GM12891 (cell line): ENCODE measurements at regions not wholly inside any gene's neighbourhood (a gene's known extent, or its start where the extent isn't known, plus 50 kb on each side); places are given as distances from the start of the nearest gene placed in this dataset.

ENCODE experiments used
- DNase-seq: peaks from one replicate; pipeline ENCODE4 v3.0.0; 2011; ENCODE audit warnings: low spot score; ENCODE audit not compliant: insufficient read length
- FAIRE-seq: peaks from 2 replicates; lab custom pipeline; 2011; peaks lifted over from hg19 to GRCh38; lab: Jason Lieb, UNC
- PAX5 ChIP-seq: IDR thresholded peaks from 2 replicates; pipeline ENCODE4 v1.6.1; 2011; ENCODE audit warnings: low read length, moderate library complexity, mild to moderate bottlenecking; ENCODE audit not compliant: insufficient read depth, severe bottlenecking
- POLR2A ChIP-seq: IDR thresholded peaks from 2 replicates; pipeline ENCODE4 v1.6.1; 2011; ENCODE audit warnings: low read depth, low read length, control low read depth
- POLR2AphosphoS5 ChIP-seq: IDR thresholded peaks from 2 replicates; pipeline ENCODE4 v1.6.1; 2011; ENCODE audit warnings: low read depth, low read length, control low read depth
- POU2F2 ChIP-seq: IDR thresholded peaks from 2 replicates; pipeline ENCODE4 v1.6.1; 2011; ENCODE audit warnings: low read depth, mild to moderate bottlenecking, control low read depth, low read length, moderate library complexity
- SPI1 ChIP-seq: IDR thresholded peaks from 2 replicates; pipeline ENCODE4 v1.6.1; 2011; ENCODE audit warnings: low read depth, low read length, control low read depth
- TAF1 ChIP-seq: IDR thresholded peaks from 2 replicates; pipeline ENCODE4 v1.6.1; 2011; ENCODE audit warnings: low read depth, low read length, control low read depth

- TF ChIP-seq POU2F2 (no peak), TAF1 (no peak), PAX5 (no peak), SPI1 (no peak), POLR2A (no peak), POLR2AphosphoS5 (no peak)
- FAIRE-seq (no peak), DNase-seq (no peak)
These were observed 268.8 kb downstream of the MID1IP1 start for GRCh38 chrX:39070009-39070408.

DNA sequence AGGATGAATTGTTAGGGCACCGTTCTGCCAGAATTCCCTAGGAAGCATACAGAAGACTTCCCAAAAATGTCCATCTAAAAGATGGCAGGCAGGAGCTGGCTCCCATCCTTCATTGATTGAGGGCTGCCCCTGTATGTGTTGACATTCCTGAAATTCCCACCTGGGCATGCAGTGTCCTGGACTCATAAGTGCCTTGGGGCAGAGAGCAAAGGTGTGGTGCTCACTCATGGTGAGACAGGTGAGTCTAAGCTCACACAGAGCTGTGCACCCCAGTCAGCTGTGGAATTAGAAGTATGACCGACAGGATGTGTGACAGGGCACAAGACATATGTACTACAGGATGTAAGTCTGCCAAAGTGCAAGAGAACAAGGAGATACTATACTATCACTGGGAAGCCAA lies 271.9 kb downstream of the MID1IP1 start:
- FAIRE-seq, result no peak
- no peak for DNase-seq

GRCh38 chrX:39096599-39096998 lies 295.3 kb downstream of the MID1IP1 start:
- TF ChIP-seq PAX5 (no peak), POU2F2 (no peak), TAF1 (no peak), POLR2A (no peak), POLR2AphosphoS5 (no peak), SPI1 (no peak)
- no peak for DNase-seq
- no peak for FAIRE-seq

More for the DNA sequence above, 271.9 kb downstream of the MID1IP1 start:
- TF ChIP-seq PAX5 (no peak), TAF1 (no peak), POLR2AphosphoS5 (no peak), SPI1 (no peak), POLR2A (no peak), POU2F2 (no peak)

- FAIRE-seq (no peak), DNase-seq (no peak)
- no peak for TF ChIP-seq TAF1
- no peak for TF ChIP-seq POLR2A
- TF ChIP-seq POLR2AphosphoS5, result no peak
- TF ChIP-seq SPI1, result no peak
- no peak for TF ChIP-seq POU2F2
- no peak for TF ChIP-seq PAX5
These were observed 303.5 kb downstream of the MID1IP1 start for GRCh38 chrX:39104745-39105144.

DNA sequence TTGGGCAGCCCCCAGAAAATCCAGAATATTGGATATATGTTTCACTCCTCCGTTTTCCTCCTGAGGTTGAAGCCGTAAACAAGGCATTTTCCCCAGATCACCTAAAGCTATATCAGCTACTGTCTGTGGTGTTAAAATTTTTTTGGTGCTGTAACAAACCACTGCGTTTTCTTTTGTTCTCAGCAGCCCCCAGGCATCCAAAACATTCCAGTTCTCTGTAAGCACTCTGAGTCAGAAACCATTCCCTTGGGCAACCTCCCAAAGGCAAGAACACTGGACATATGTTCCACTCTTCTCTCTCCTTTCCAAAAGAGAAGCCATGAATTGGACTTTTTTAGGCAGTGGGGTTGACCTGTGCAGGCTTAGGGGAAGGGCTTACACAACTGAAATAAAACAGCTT lies 310.9 kb downstream of the MID1IP1 start:
- no peak for TF ChIP-seq SPI1
- no peak for TF ChIP-seq POLR2AphosphoS5
- no peak for TF ChIP-seq PAX5
- no peak for TF ChIP-seq POU2F2
- no peak for TF ChIP-seq POLR2A
- TF ChIP-seq TAF1, result no peak
- no peak for DNase-seq
- FAIRE-seq, result no peak

DNA sequence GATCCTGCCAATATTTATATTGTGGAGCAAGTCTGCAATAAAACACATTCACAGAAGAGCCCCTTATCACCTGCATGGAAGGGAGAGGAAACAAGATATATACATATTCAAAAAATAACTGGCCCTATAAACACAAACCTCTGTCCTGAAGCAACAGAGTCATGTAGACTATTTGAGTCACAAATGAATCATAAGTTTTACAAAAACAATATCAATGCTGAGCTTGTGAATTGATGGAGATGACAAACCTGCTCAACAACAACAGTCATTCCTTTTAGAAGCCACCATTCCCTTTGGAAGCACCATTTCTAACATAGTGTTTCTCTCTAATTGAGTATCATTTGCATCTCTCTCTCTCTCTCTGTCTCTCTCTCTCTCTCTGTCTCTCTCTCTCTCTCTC lies 313.9 kb downstream of the MID1IP1 start:
- TF ChIP-seq SPI1 (no peak), POLR2AphosphoS5 (no peak), TAF1 (no peak)
- no peak for DNase-seq
- FAIRE-seq, result no peak

- DNase-seq (no peak), FAIRE-seq (no peak)
- no peak for TF ChIP-seq SPI1
- no peak for TF ChIP-seq POLR2A
- TF ChIP-seq PAX5, result no peak
- TF ChIP-seq POLR2AphosphoS5, result no peak
- TF ChIP-seq POU2F2, result no peak
- TF ChIP-seq TAF1, result no peak
These were observed 315.8 kb downstream of the MID1IP1 start for GRCh38 chrX:39117101-39117500.

- no peak for TF ChIP-seq PAX5
- no peak for TF ChIP-seq SPI1
- TF ChIP-seq POU2F2, result no peak
- no peak for TF ChIP-seq POLR2AphosphoS5
- TF ChIP-seq TAF1, result no peak
- no peak for TF ChIP-seq POLR2A
- no peak for FAIRE-seq
These were observed 320.6 kb downstream of the MID1IP1 start for GRCh38 chrX:39121903-39122302.

DNA sequence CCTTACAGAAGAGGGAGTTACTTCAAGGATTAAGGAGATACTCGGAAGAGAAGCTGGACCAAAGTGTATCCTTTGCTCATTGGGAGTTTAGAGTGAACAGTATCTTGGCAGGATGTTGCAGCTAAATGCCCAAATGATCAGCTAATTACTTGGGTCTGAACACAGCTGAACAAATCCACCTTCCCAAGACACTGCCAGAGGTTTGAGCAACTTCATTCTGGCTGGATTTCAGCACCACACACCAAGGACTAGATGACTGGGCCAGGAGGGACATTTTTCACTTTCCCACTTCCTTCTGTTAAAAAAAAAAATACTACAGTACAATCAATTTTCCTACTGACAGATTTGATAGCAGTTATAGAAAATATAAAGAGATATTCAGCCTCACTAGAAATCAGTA lies 324.6 kb downstream of the MID1IP1 start:
- FAIRE-seq, result peak; percentile 20
- TF ChIP-seq TAF1 (no peak), POU2F2 (no peak), PAX5 (no peak), POLR2AphosphoS5 (no peak), SPI1 (no peak), POLR2A (no peak)
- DNase-seq, result no peak

More at GRCh38 chrX:39121903-39122302, 320.6 kb downstream of the MID1IP1 start:
- DNase-seq, result no peak

- FAIRE-seq (peak; percentile 85), DNase-seq (no peak)
- TF ChIP-seq POLR2A, result no peak
- TF ChIP-seq PAX5, result no peak
- TF ChIP-seq TAF1, result no peak
- no peak for TF ChIP-seq SPI1
- no peak for TF ChIP-seq POLR2AphosphoS5
- TF ChIP-seq POU2F2, result no peak
These were observed 332.7 kb downstream of the MID1IP1 start for GRCh38 chrX:39133971-39134370.
